Kidney capillary endothelial cell (primary cell): ENCODE measurements at regions not wholly inside any gene's neighbourhood (a gene's known extent, or its start where the extent isn't known, plus 50 kb on each side); places are given as distances from the start of the nearest gene placed in this dataset.

Experiments
- DNase-seq: peaks from one replicate; pipeline ENCODE4 v3.0.0-alpha.2; 2018; ENCODE audit warnings: low spot score

DNA sequence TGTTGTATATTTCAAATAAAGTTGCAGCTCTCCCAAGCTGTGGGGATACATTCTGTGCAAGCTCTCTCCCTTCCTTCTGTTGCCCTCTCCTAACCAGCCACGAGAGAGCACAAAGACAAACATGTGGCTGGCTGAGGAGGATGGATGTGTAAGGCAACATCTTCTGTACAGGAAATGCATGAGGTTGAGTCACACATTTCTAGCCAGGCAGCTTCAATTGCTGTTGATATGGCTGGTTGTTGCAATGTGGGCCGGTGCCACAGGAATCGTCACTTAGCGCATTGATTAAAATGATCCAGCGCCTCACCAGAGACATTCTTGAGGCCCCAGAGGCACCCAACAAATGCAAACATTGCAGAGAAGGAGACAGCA lies 207.1 kb downstream of the ICE1 start:
- DNase-seq = peak; percentile 69

DNA sequence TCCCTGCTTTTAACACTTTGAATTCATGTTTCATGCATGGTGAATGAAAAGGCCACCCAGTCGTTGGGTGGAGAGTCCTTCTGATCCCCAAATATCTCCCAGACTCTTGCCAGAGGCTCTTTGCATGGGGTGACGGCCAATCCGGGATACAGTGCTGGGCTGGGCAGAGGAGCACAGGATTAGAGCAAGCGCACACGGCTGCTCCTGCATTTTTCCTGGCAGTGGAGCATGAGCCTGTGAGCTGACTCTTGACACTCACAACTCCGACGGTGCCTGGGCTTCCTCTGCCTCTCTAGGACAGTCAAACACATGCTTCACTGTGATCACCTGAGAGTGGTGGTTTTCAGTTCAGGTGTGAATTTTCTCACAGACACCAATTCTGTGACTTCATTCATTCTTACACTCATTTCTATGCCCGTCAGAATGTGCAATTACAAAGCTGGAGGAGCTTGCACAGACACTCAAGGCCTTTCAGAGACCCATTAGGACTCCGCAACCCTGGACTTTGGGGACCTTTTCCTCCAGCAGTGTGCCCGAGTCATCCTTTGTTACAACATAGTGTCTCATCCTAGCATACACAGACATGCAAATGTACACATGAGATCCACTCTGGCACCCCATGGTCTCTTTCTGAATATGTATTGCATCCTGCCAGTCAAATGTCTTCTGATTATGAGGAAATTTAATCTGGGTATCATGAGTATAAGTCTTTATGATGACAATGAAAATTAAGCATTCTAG lies 206.6 kb downstream of the ICE1 start:
- DNase-seq = no peak

DNA sequence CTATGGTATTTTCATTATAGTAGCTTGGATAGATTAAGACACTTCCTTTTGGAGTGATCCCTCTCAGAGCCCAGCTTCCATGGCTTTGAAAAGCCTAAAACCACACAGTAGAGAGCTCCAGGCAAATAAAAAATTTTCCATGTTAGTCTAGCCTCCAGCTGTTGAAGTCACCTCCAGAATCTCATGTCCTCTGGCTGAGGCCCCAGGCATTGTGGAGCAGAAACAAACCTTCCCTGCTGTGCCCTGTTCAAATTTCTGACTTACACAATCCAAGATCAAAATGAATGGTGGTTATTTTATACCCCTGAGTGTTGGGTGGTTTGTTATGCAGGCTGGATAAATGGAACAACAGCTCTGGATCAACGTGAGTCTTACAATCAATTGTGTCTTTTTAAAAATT lies 203.9 kb downstream of the ICE1 start:
- no peak for DNase-seq

DNA sequence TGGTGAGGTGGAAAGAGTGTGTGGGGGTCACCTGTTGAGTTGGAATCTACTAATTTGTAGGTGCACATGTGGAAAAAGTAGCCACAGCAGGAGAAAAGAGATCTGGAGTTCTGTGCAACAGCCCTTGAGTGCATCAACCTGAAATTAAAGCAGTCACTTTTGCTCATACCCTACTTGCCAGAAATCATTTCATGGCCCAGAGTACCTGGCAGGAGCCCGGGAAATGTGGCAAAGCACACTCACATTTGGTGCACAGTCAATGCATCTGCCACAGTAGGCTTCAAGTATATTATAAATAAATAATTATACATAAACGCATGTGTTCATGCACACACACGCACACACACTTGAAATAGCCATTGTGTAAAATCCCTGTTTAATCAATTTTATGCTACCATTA lies 203.0 kb downstream of the ICE1 start:
- no peak for DNase-seq

DNA sequence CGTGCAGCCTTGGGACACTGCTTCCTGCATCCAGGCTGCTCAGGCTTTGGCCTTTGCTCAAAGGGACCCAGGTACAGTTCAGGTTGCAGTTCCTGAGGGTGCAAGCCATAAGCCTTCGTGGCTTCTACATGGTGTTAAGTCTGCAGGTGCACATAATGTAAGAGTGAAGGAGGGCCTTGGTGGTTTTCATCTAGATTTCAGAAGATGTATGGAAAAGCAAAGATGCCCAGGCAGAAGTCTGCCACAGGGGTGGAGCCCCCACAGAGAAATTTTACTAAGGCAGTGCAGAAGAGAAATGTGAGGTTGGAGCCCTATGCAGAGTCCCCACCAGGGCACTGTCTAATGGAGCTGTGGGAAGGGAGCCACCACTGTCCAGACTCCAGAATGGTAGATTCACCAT lies 200.9 kb downstream of the ICE1 start:
- DNase-seq = no peak

DNA sequence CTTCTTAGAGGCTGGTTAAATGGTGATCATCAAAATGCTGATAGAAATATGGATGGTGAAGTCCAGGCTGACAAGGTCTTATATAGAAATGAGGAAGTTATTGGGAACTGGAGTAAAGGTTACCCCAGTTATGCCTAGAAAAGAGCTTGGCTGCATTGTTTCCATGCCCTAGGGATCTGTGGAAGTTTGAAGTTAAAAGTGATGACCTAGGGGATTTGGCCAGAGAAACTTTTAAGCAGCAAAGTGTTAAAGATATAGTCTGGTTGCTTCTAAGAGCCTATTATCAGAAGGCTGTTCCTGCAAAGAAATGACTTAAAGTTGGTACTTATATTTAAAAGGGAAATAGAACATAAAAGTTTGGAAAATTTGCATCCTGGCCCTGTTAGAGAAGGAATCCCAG lies 200.3 kb downstream of the ICE1 start:
- no peak for DNase-seq

DNA sequence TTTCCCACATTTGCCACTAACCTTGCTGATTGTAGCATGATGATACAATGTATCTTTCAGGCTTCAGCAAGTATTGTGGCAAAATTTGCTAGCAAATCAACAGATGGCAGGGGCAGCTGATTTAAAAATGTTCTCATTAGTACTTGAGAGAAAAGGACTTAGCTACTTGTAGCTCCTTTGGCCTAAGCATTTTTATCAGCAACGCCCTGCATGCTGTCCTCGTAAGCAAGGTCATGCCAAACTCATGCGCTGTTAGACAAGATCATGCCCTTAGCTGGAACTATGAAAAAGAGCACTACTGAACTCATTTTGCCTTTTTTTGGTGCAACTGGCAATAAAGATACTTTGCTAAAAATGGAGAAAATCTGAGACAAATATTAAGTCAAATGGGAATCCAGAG lies 197.1 kb downstream of the ICE1 start:
- DNase-seq = no peak

DNA sequence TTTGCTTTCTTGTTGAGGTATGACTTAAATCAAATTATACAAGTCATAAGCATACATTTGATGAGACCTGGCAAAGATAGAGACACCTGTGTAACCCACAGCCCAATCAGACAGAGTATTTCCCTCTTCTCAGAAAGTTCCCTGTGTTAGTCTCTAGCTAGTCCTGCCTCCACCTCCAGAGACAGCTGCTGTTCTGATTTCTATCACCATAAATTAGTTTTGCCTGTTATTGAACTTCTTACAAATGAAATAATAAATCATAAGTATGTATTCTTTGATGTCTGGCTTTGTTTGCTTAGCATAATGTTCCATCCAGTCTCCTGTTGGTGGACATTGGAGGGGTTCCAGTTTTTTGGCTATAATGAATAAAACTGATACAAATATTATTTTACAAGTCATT lies 194.5 kb downstream of the ICE1 start:
- DNase-seq = no peak

DNA sequence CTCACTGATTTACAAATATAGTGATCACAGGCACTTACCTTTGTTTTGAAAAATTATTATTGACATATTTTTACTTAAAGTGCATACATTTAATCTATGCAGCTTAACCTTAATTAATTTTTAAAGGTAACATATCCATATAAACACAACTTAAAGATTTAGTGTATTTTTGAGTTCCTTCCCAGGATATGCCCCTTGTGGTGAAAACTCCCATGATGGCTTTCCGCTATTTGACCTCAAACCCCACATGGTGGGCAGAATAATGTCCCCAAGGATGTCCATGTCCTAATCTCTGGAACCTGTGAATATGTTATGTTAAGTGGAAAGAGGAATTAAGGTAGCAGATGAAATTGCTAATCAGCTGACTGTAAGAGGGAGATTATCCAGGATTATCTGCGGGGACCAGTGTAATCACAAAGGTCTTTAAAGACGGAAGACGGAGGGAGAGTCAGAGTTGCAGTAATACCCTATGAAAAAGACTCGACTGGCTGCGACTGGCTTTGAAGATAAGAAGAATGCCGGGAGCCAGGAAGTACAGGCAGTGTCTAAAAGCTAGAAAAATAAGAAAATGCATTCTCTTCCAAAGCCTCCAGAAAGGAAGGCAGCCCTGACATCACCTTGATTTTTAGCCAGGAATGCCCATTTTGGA lies 193.9 kb downstream of the ICE1 start:
- no peak for DNase-seq

DNA sequence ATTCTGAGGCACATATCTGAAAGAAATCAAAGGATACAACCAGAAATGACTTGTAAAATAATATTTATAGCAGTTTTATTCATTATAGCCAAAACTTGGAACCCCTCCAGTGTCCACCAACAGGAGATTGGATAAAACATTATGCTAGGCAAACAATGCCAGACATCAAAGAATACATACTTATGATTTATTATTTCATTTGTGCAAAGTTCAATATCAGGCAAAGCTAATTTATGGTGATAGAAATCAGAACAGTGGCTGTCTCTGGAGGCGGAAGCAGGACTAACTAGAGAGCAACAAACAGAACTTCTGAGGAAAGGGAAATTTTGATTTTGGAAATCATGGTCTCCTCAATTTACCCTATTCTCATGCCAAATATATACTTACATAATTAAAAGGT lies 193.1 kb downstream of the ICE1 start:
- no peak for DNase-seq

DNA sequence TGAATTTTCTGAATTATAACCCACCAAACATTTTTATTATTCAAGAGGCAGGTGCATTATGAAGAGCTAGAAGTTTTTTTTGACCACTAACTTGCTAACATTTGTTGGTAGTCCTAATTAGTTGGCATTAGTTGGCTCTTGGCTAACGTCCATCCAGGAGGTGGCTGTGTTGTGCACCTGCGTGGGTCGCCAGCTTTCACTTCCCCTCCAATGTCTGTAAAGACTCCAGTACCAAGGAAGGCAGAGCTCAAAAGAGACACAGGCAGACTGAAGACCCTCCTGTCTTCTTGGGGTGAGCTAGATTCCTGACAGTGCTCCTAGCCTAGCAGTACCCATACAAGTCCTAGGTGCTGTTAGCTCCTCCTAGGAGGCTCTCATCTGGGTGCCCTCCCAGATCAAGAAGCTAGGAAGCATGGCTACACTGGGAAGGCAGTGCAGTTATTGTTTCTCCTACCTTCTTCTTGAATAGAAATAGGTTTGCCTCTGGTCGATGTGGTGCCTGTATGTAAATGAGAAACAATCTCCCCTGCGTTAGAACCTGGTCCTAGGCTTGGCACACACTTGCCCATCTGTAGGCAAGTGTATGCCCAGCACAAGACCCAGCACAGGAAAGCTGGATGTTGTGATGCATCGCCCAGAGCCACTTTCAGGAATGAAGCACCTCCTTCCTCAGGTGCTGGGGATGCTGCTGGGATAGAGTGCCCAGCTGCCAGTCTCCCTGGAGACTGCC lies 190.9 kb downstream of the ICE1 start:
- no peak for DNase-seq

DNA sequence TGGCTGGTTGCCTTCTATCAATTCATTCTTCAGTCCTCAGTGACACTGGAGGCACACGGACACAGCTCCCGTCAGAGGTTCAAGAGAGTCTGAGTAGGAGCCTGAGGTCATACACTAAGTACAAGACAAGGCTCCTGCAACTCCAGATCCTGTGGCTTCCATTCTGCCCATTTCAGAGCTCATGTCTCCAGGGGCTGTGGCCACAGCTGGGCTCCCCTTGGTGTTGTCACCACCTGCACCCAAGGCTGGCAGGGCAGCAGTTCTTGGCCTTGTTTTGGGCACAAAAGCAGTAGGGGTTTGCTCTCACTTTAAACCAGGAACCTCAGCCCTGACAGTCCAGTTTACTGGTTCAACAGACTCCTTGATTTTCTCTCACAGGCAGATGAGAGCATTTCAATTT lies 189.6 kb downstream of the ICE1 start:
- no peak for DNase-seq

DNA sequence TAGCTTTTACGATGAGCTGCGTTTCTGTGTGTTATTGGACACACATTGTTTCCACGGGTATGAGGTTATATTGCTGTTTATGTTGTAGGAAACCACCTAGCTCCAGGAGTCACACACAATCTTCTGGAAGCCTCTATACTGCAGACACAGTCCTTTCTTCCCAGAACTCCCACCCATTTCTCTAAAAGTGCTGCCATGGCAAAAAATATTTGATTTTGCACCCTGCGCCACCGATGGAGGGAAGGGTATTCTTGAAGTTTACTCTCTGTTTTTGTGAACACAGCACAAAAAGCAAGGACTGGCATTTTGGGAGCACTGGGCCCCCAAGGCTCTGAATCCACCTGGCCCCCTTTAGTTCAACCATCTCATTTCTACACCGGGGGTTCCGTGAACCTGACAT lies 187.5 kb downstream of the ICE1 start:
- DNase-seq = no peak

DNA sequence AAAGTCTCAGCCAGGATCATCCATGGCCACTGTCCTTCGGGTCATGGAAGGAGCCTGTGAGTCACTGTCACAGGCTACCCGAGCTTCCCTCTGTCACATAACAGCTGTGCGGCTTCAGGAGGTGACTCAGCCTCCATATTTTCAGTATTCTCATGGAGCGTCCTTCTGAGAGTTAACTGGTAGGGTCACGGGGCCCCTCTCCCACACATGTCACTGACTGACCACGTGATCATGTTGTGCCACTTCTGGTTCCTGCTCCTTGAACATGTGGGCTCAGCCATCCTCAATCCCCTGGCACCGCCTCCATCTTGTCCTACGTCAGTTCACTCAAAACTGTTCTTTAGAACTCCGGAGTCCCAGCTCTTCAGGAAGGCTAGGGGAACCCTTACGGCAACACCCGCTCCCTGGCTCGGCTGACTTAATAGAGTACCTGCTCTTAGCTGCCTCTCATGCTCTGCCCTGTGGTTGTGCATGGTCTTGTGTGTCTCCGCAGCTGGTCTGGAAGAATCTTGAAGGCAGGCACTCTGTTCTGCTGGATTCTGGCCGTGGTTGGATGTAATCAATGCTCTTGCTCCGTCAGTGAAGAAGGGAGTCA lies 182.8 kb downstream of the ICE1 start:
- DNase-seq = peak; percentile 35

DNA sequence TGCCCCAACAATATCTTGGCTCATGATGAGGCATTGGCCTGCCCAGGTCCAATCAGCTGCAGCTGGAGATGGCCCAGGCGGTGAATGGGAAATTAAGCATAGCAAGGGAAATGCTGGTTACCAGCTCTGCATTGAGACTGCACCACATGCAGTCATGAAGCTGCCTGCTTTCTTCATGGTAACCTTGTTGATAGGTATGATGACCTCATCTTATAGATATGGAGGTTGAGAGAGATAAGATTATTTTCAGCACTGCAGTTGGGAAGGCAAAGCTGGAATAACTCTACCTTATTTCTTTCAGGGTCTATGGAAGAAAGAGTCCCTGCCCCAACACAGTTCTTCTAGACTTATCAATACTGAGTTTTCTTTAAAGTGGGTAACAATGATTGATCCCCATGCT lies 180.1 kb downstream of the ICE1 start:
- no peak for DNase-seq

DNA sequence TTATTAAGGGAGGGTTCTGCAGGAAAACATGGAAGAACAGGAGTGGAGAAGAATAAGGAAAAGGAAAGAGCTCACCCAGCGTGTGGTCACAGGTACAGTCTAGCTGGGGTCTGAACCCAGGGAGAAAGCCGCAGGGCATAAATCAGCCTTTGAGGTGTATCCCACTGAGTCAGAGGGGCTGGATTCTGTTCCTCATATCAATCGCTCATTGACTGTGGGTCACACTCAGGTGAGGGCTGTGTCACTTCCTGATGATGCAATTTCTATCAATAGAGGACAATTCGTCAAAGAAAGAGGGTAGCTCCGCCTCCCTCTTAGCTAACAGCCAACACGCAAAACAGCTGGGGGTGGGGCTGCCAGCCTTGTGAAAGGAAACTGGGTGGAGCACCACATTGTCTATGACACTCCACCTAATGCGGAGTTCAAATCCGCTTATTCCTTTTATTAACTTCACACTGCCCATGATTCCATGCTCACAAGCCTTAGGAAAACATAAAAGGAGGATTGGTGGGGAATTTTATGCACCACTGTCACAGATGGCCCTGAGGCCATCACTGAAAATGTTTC lies 176.2 kb downstream of the ICE1 start:
- no peak for DNase-seq

DNA sequence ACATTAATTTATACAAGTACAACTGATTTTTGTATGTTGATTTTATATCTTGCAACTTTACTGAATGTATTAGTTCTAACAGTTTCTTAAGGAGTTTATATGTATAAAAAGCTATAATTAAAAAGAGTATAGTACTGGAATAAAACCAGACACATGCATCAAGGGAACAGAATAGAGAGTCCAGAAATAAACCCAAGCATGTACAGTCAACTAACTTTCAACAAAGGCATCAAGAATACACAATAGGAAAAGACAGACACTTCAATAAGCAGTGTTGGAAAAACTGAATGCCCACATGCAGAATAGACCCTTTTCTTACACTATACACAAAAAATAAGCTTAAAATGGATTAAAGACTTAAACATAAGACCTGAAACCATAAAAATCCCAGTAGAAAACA lies 170.9 kb downstream of the ICE1 start:
- no peak for DNase-seq

DNA sequence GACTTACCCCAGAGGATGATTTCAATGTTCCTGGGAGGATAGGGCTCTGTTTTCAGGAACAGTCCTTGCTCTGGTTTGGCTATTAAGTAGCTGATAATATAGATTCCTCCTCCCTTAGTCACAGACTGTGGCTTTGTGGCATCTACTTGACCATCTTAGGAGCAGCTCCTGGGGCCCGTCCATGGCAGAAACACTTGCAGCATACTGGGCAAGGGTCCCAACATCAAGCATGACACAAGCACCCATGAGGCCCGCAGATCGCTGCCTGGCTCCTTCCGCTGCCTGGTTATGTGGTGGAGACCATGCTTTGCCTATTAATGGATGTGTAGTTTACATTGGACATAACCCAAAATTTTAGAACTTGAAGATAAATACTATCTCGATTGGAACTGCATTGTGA lies 170.1 kb downstream of the ICE1 start:
- no peak for DNase-seq

DNA sequence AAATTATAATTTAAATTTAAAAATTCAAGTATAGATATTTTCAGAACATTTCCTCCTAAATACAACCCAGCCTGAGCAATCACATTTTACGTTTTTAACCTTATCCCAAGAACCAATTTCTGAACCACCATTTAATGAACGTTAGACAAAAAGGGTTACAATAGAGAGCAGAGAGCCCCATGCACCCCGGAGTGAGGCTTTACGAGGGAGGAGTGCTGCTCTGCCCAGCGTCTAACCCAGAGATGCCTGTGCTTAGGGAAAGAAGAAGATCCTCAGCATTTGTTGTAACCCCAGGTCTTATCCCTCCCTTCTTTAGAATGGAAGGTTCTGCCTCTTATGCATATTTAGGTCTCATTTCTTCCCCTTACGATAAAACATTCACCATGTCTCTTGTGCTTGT lies 169.1 kb downstream of the ICE1 start:
- DNase-seq = no peak

DNA sequence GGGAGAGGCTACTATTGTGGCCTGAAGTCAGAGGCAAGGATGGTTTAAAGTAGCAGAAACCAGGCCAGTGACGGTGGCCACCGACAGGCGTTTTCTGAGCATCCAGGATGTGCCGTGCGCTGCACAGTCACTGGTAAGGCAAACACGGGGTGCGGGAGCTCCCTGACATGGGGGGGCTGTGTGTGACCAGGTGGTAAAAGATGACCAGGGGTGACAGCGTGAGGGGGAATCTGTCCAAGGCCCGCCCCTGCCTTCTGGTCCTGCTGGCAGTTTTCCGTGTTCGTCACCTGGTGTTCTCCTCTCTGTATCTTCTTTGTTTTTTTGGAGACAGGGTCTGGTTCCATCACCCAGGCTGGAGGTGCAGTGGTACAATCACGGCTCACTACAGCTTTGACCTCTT lies 167.4 kb downstream of the ICE1 start:
- DNase-seq = no peak

DNA sequence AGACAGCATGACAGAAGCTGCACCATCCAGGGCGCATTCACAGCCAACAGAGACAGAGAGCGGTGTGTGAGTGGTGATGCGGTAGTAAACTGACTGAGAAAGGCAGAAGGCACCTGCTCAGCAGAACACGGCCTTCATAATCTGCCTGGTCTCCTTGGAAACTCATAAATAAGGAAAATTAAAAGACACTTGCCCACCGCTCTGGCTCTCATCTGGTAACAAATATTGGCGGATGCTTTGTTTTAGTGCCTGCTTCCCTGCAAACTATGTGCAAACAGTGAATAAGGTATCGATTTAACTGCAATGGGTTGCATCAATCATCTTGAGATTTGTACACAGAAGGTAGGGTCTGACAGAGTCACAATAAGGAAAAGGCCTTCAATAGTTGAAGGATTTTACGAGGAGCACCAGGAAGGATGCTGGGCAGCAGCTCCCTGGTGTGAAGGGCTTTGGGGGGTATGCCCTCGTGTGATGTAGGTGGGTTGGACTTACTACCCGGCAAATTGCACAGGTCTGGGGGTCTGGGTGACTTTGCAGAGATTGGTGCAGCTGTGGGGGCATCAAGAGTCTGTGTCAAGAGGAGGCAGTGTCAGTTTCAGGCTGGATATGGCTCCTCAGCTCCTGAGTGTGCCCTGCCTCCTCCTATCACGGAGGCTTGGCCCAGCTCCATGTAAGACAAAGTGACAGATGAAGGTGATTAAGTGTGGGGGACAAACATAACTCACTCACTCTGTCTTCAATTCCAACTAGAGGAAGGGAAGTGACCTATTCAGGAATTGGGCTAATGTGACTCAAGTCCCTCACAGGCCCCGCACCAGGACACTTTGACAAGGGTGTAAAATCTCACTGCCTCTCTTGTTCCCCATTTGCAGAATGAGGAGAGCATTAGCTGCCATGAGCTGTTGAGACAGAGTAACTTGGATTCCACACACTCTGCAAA lies 166.7 kb downstream of the ICE1 start:
- no peak for DNase-seq

DNA sequence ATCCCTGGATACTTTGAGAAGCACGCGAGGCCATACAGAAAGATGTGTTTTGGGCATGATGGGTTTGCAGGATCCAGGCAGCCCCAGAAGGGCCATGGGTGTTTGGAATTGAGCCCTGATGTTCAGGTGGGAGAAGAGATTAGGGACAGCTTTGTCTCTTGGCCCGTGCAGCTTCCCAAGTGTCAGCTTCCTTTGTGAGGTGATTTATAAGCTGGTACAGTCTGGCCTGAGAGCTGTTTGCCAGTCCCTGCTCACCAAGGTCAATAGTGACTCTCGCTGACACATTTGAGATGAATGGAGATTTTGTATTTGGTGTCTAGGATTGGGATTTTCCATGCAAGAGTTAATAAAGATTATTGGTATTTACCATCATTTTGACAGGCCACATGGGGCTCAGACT lies 165.9 kb downstream of the ICE1 start:
- no peak for DNase-seq
